Prostate gland (tissue), 2 donors: ENCODE measurements at regions not wholly inside any gene's neighbourhood (a gene's known extent, or its start where the extent isn't known, plus 50 kb on each side); places are given as distances from the start of the nearest gene placed in this dataset.

Source experiments
- DNase-seq: peaks from one replicate; pipeline ENCODE4 v3.0.0-alpha.2; 2019; ENCODE audit warnings: low spot score
- H3K27ac ChIP-seq, 2 donors: fragments of 200-600 bp; sonication (generic); 2 replicates each; pipeline ENCODE4 v1.5.1; 2017 to 2019
- H3K27me3 ChIP-seq: fragments of 200-600 bp; sonication (generic); replicated peaks from 2 replicates; pipeline ENCODE4 v1.5.1; 2019; ENCODE audit not compliant: insufficient read depth
- H3K36me3 ChIP-seq, 2 donors: fragments of 200-600 bp; sonication (generic); 1 replicate in 1 of 2; 2 replicates in 1 of 2; pipeline versions ENCODE4 v1.5.1 to v1.8.1; 2017 to 2019
- H3K4me1 ChIP-seq: fragments of 200-600 bp; sonication (generic); replicated peaks from 2 replicates; pipeline ENCODE4 v1.5.1; 2019
- H3K4me3 ChIP-seq, 2 donors: fragments of 200-600 bp; sonication (generic); 2 replicates each; pipeline ENCODE4 v1.5.1; 2017 to 2019
- H3K9me3 ChIP-seq: fragments of 200-600 bp; sonication (generic); 2 replicates; pipeline ENCODE4 v1.5.1; 2017
- CTCF ChIP-seq, 4 experiments: fragments of 200-600 bp in 2 of 4; fragments of 450-650 bp in 2 of 4; sonication (generic) in 2 of 4; IDR thresholded peaks; 1 replicate in 3 of 4; 2 replicates in 1 of 4; pipeline ENCODE4 v1.5.1; 2016 to 2019; ENCODE audit warnings: antibody characterized with exemption in 4 of 4, mild to moderate bottlenecking in 2 of 4, moderate library complexity in 2 of 4
- POLR2A ChIP-seq: fragments of 450-650 bp; IDR thresholded peaks from one replicate; pipeline ENCODE4 v1.6.1; 2016; ENCODE audit warnings: antibody characterized with exemption, mild to moderate bottlenecking
- POLR2AphosphoS5 ChIP-seq: sonication (generic); formaldehyde crosslinking; IDR thresholded peaks from one replicate; pipeline ENCODE4 v1.6.1; 2017; ENCODE audit warnings: antibody characterized with exemption
- WGBS: methylation state at CpG from one replicate; pipeline ENCODE4 v1.1.5; 2018; 5-methylcytosine and 5-hydroxymethylcytosine counted together
- intact Hi-C: fragments of 100-400 bp; cut with DNase I; formaldehyde crosslinking; loops from one replicate; pipeline ENCODE4 v1.14.2; 2022

GRCh38 chr12:30500532-30500931 is 195.1 kb downstream of the IPO8 start:
- WGBS: 94% methylated on average over 4 of the region's 4 CpGs
- TF ChIP-seq POLR2A (no peak), POLR2AphosphoS5 (no peak), CTCF (IDR thresholded peaks at IDR 0.05) (no peak)
- intact Hi-C loops: no loop called here
- no peaks in the 10 kb centered on the region for H3K4me1 ChIP-seq
- DNase-seq: no peak
- no peaks in the 10 kb centered on the region for H3K27me3 ChIP-seq
- no peak overlapping the region for H3K4me3 ChIP-seq
- H3K27ac ChIP-seq: no peak overlapping the region
- H3K9me3 ChIP-seq: no peaks in the 10 kb centered on the region
- no peaks in the 10 kb centered on the region for H3K36me3 ChIP-seq

GRCh38 chr12:30485230-30485890 is 210.3 kb downstream of the IPO8 start:
- Histone ChIP-seq H3K4me3 (no peak overlapping the region), H3K9me3 (no peaks in the 10 kb centered on the region), H3K36me3 (no peaks in the 10 kb centered on the region), H3K27me3 (no peaks in the 10 kb centered on the region), H3K27ac (no peak overlapping the region), H3K4me1 (no peaks in the 10 kb centered on the region)
- TF ChIP-seq POLR2AphosphoS5 (no peak), CTCF (IDR thresholded peaks at IDR 0.05) (no peak), POLR2A (no peak)
- intact Hi-C loops: no loop called here
- no peak for DNase-seq
- WGBS: 93% methylated on average over 14 of the region's 14 CpGs

- WGBS: 74% methylated on average over 5 of the region's 5 CpGs
- Histone ChIP-seq H3K4me3 (no peak overlapping the region), H3K4me1 (no peaks in the 10 kb centered on the region), H3K36me3 (no peaks in the 10 kb centered on the region), H3K27ac (no peak overlapping the region), H3K27me3 (no peaks in the 10 kb centered on the region), H3K9me3 (no peaks in the 10 kb centered on the region)
- DNase-seq: no peak
- intact Hi-C loops: no loop called here
- TF ChIP-seq CTCF (IDR thresholded peaks at IDR 0.05): no peak
- no peak for TF ChIP-seq POLR2A
- TF ChIP-seq POLR2AphosphoS5: no peak
These were observed 211.0 kb downstream of the IPO8 start for GRCh38 chr12:30484658-30485057.

GRCh38 chr12:30482650-30483049 is 213.0 kb downstream of the IPO8 start:
- H3K36me3 ChIP-seq: no peaks in the 10 kb centered on the region
- no peaks in the 10 kb centered on the region for H3K27me3 ChIP-seq
- H3K27ac ChIP-seq: no peak overlapping the region
- TF ChIP-seq CTCF (IDR thresholded peaks at IDR 0.05): no peak
- no peak for TF ChIP-seq POLR2A
- TF ChIP-seq POLR2AphosphoS5: no peak
- no peaks in the 10 kb centered on the region for H3K4me1 ChIP-seq
- whole genome bisulfite sequencing: 93% methylated on average over 1 of the region's 1 CpG
- no peak overlapping the region for H3K4me3 ChIP-seq
- intact Hi-C loops: no loop called here
- H3K9me3 ChIP-seq: no peaks in the 10 kb centered on the region
- no peak for DNase-seq

- no peaks in the 10 kb centered on the region for H3K27me3 ChIP-seq
- intact Hi-C loops: no loop called here
- WGBS: 73% methylated on average over 2 of the region's 2 CpGs
These were observed 222.4 kb downstream of the IPO8 start for GRCh38 chr12:30473274-30473673.

More at GRCh38 chr12:30473274-30473673, 222.4 kb downstream of the IPO8 start:
- no peak for DNase-seq
- TF ChIP-seq CTCF (IDR thresholded peaks at IDR 0.05): no peak
- no peak for TF ChIP-seq POLR2AphosphoS5
- no peak for TF ChIP-seq POLR2A
- Histone ChIP-seq H3K27ac (no peak overlapping the region), H3K4me1 (no peaks in the 10 kb centered on the region), H3K36me3 (no peaks in the 10 kb centered on the region), H3K9me3 (no peaks in the 10 kb centered on the region), H3K4me3 (no peak overlapping the region)
